Mucosa of stomach (tissue), 1 donor: ENCODE measurements at regions not wholly inside any gene's neighbourhood (a gene's known extent, or its start where the extent isn't known, plus 50 kb on each side); places are given as distances from the start of the nearest gene placed in this dataset.

Source experiments
- H3K27me3 ChIP-seq: one replicate; pipeline ENCODE4 v1.7.0; 2013; ENCODE audit warnings: mild to moderate bottlenecking, low read length; ENCODE audit not compliant: control insufficient read depth, insufficient read depth
- H3K36me3 ChIP-seq: one replicate; pipeline ENCODE4 v1.7.0; 2013; ENCODE audit warnings: low read length; ENCODE audit not compliant: control insufficient read depth, insufficient read depth
- H3K4me1 ChIP-seq: one replicate; pipeline ENCODE4 v1.7.0; 2013; ENCODE audit warnings: mild to moderate bottlenecking, low read length; ENCODE audit not compliant: control insufficient read depth, insufficient read depth
- H3K4me3 ChIP-seq: one replicate; pipeline ENCODE4 v1.7.0; 2013; ENCODE audit warnings: low read length
- H3K9ac ChIP-seq: one replicate; pipeline ENCODE4 v1.7.0; 2013; ENCODE audit warnings: mild to moderate bottlenecking, low read length, moderate library complexity
- H3K9me3 ChIP-seq: one replicate; pipeline ENCODE4 v1.7.0; 2013; ENCODE audit warnings: mild to moderate bottlenecking, low read length, moderate library complexity; ENCODE audit not compliant: control insufficient read depth
- donor health status: Pancreatic carcinoma.

DNA sequence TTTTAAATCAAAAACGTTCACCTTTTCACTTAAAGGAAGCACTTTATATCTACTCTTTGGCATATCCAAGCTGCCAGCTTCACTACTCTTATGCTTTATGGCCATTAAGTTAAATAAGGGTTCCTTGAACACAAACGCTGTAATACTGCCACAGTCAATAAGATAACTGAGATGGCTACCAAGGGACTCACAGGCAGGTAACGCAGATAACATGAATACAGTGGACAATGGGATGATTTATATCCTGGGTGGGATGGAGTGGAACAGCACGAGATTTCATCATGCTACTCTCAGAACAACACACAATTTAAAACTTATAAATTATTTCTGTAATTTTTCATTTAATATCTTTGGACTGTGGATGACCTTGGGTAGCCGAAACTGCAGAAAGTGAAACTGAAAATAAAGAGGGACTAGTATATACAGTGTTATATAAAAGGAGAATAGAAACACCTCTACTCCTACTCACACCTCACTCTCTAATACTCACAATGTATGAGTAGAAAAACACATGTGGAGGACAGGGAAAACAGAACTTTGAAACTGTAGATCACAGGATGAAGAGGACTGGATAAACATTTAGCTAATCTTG lies 367.3 kb downstream of the C12orf50 start:
- Histone ChIP-seq H3K4me1 (peaks cover 8% of the 10 kb centered on the region), H3K9me3 (no peaks in the 10 kb centered on the region), H3K36me3 (no peaks in the 10 kb centered on the region), H3K27me3 (no peaks in the 10 kb centered on the region), H3K4me3 (no peak overlapping the region), H3K9ac (peak overlapping the region; percentile 23)

DNA sequence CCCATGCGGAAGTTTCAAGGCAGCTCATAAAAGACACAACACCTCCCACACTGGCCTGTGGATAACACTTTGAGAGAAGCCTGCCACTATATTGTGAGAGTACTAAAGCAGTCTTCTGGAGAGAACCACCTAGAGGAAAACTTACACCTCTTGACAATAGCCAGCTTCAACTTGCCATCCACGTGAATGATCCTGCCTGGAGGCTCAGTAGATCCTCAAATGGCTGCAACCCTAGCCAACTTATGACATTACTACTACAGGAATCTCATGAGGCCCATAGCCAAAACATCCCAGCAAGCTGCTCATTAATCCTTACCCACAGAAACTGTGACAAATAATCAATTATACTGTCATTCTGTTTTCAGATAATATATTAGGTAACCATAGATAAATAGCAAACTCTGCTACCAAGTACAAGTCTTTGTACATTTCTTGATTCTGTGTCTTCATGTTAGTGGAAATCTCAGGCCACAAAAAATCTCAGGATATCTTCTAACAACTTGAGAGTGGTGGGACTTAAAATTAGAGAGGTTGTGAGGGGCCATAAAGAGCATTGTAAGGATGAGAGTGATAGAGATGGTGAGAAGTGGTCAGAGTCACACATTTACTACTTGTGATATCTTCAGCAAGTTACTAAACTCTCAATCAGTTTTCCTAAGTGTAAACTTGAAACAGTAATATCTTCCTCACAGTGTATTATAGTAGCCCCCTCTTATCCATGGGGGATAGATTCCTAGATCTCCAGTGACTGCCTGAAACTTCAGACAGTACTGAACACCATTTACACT lies 368.0 kb downstream of the C12orf50 start:
- no peaks in the 10 kb centered on the region for H3K36me3 ChIP-seq
- no peak overlapping the region for H3K4me3 ChIP-seq
- H3K9me3 ChIP-seq: no peaks in the 10 kb centered on the region
- no peaks in the 10 kb centered on the region for H3K27me3 ChIP-seq
- peaks cover 8% of the 10 kb centered on the region for H3K4me1 ChIP-seq
- peak overlapping the region; percentile 23 for H3K9ac ChIP-seq

GRCh38 chr12:87660291-87660690 lies 368.9 kb downstream of the C12orf50 start:
- H3K4me1 ChIP-seq: peaks cover 8% of the 10 kb centered on the region
- no peaks in the 10 kb centered on the region for H3K9me3 ChIP-seq

DNA sequence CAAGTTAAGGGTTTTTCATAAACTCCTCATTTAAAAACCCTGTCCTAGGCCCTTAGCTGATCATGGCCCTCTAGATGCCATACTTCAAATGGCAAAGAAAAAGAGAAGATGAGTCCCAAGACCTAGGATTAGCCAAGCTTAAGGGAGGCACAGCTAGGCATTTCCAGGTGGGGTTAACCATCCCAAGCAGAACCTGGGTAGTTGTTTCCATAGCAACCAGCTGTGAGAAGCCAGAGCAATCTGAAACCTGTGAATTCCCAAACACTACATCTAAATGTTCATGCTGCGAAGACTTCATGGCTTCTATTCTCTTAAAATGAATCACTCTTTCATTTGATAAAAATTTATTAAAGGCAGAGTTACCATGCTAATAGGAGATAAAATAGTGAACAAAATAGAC lies 372.9 kb downstream of the C12orf50 start:
- no peak overlapping the region for H3K4me3 ChIP-seq
- H3K9ac ChIP-seq: no peak overlapping the region
- H3K27me3 ChIP-seq: no peaks in the 10 kb centered on the region
- no peaks in the 10 kb centered on the region for H3K36me3 ChIP-seq
- peaks cover 4% of the 10 kb centered on the region for H3K4me1 ChIP-seq
- no peaks in the 10 kb centered on the region for H3K9me3 ChIP-seq

More at GRCh38 chr12:87660291-87660690, 368.9 kb downstream of the C12orf50 start:
- H3K9ac ChIP-seq: no peak overlapping the region
- H3K27me3 ChIP-seq: no peaks in the 10 kb centered on the region
- no peaks in the 10 kb centered on the region for H3K36me3 ChIP-seq
- H3K4me3 ChIP-seq: no peak overlapping the region

- no peaks in the 10 kb centered on the region for H3K4me1 ChIP-seq
- no peak overlapping the region for H3K9ac ChIP-seq
- no peak overlapping the region for H3K4me3 ChIP-seq
- no peaks in the 10 kb centered on the region for H3K27me3 ChIP-seq
- no peaks in the 10 kb centered on the region for H3K36me3 ChIP-seq
- H3K9me3 ChIP-seq: no peaks in the 10 kb centered on the region
Observed at GRCh38 chr12:87651670-87652425, 377.4 kb downstream of the C12orf50 start.

DNA sequence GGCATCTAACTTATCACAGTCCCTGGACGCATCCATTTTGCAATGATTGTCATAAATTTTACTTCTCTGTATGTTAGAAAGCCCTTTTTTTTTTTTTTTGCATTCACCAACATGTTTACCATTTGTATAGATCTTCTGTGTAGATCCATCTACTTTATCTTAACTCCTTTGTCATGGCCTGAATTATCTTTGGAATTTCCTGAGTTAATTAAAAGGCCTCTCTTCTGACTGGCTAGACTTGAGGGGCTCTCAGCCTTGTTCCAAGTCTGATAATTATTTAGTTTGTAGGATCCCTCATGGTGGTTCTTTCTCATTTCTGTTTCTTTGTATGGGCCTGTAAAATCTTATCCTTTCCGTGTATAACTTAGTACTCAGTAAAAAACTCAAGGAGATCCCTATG lies 387.0 kb downstream of the C12orf50 start:
- no peaks in the 10 kb centered on the region for H3K4me1 ChIP-seq
- H3K9ac ChIP-seq: no peak overlapping the region
- H3K27me3 ChIP-seq: no peaks in the 10 kb centered on the region
- no peaks in the 10 kb centered on the region for H3K36me3 ChIP-seq
- no peaks in the 10 kb centered on the region for H3K9me3 ChIP-seq
- H3K4me3 ChIP-seq: no peak overlapping the region

GRCh38 chr12:87618199-87618598 lies 411.0 kb downstream of the C12orf50 start:
- no peaks in the 10 kb centered on the region for H3K36me3 ChIP-seq
- no peaks in the 10 kb centered on the region for H3K27me3 ChIP-seq
- H3K4me1 ChIP-seq: no peaks in the 10 kb centered on the region
- H3K9ac ChIP-seq: no peak overlapping the region
- no peaks in the 10 kb centered on the region for H3K9me3 ChIP-seq
- no peak overlapping the region for H3K4me3 ChIP-seq

GRCh38 chr12:87612996-87613395 lies 416.2 kb downstream of the C12orf50 start:
- no peak overlapping the region for H3K4me3 ChIP-seq
- H3K36me3 ChIP-seq: no peaks in the 10 kb centered on the region
- H3K4me1 ChIP-seq: no peaks in the 10 kb centered on the region

GRCh38 chr12:87608321-87608720 lies 420.9 kb downstream of the C12orf50 start:
- H3K9ac ChIP-seq: no peak overlapping the region

More at GRCh38 chr12:87612996-87613395, 416.2 kb downstream of the C12orf50 start:
- no peak overlapping the region for H3K9ac ChIP-seq
- H3K9me3 ChIP-seq: no peaks in the 10 kb centered on the region
- H3K27me3 ChIP-seq: no peaks in the 10 kb centered on the region

DNA sequence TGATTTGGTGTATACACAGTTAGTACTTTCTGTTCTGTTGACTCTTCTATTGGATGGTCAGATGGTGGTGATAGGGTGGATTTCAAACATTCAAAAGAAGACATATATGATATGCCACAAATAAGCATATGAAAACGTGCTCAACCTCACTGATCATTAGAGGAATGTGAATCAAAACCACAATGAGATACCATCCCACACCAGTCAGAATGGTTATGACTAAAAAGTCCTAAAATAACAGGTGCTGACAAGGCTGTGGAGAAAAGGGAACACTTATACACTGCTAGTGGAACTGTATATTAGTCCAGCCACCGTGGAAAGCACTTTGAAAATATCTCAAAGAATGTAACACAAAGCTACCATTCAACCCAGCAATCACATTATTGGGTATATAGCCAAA lies 425.5 kb downstream of the C12orf50 start:
- Histone ChIP-seq H3K36me3 (no peaks in the 10 kb centered on the region), H3K9ac (no peak overlapping the region), H3K4me1 (no peaks in the 10 kb centered on the region), H3K27me3 (no peaks in the 10 kb centered on the region), H3K4me3 (no peak overlapping the region), H3K9me3 (no peaks in the 10 kb centered on the region)

More at GRCh38 chr12:87608321-87608720, 420.9 kb downstream of the C12orf50 start:
- H3K4me3 ChIP-seq: no peak overlapping the region
- H3K36me3 ChIP-seq: no peaks in the 10 kb centered on the region
- no peaks in the 10 kb centered on the region for H3K4me1 ChIP-seq
- H3K27me3 ChIP-seq: no peaks in the 10 kb centered on the region
- H3K9me3 ChIP-seq: no peaks in the 10 kb centered on the region

GRCh38 chr12:87599459-87599858 lies 429.7 kb downstream of the C12orf50 start:
- H3K27me3 ChIP-seq: no peaks in the 10 kb centered on the region

DNA sequence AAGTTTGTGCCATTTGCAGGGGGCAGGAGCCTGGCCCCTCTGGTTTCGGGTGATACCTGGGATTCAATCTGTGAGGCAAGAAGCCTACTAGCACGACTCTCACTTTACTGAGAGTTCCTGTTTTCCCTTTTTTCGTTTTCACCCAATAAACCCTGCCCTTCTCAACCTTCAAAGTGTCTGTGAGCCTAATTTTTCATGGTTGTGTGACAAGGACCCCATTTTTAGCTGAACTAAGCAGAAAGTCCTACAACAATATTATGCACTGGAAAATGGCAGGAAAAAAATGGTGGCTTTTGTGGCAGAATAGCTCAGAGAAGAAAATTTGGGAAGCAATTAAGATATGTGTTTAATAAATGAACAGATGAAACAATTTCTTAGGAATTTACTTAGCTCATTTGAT lies 432.1 kb downstream of the C12orf50 start:
- Histone ChIP-seq H3K9me3 (no peaks in the 10 kb centered on the region), H3K9ac (no peak overlapping the region)

More at GRCh38 chr12:87599459-87599858, 429.7 kb downstream of the C12orf50 start:
- no peaks in the 10 kb centered on the region for H3K9me3 ChIP-seq
- H3K4me3 ChIP-seq: no peak overlapping the region
- no peaks in the 10 kb centered on the region for H3K4me1 ChIP-seq
- H3K9ac ChIP-seq: no peak overlapping the region
- no peaks in the 10 kb centered on the region for H3K36me3 ChIP-seq

More for the DNA sequence above, 432.1 kb downstream of the C12orf50 start:
- Histone ChIP-seq H3K4me1 (no peaks in the 10 kb centered on the region), H3K4me3 (no peak overlapping the region), H3K27me3 (no peaks in the 10 kb centered on the region), H3K36me3 (no peaks in the 10 kb centered on the region)
